Skeletal muscle tissue (tissue), 3 donors: ENCODE measurements at regions not wholly inside any gene's neighbourhood (a gene's known extent, or its start where the extent isn't known, plus 50 kb on each side); places are given as distances from the start of the nearest gene placed in this dataset.

ENCODE experiments used
- H3K27ac ChIP-seq: one replicate; pipeline ENCODE4 v1.7.0; 2013; ENCODE audit warnings: mild to moderate bottlenecking, low read depth, low read length, inconsistent platforms
- H3K27me3 ChIP-seq, 3 donors: one replicate each; pipeline ENCODE4 v1.7.0; 2013; ENCODE audit warnings: low read length in 3 of 3; ENCODE audit not compliant: control insufficient read depth in 3 of 3, insufficient read depth in 3 of 3
- H3K36me3 ChIP-seq, 3 donors: one replicate each; pipeline ENCODE4 v1.7.0; 2013; ENCODE audit warnings: low read length in 3 of 3; ENCODE audit not compliant: control insufficient read depth in 3 of 3, insufficient read depth in 3 of 3
- H3K4me1 ChIP-seq, 3 donors: one replicate each; pipeline ENCODE4 v1.7.0; 2013; ENCODE audit warnings: low read length in 3 of 3, mild to moderate bottlenecking in 3 of 3; ENCODE audit not compliant: control insufficient read depth in 3 of 3, insufficient read depth in 3 of 3
- H3K4me3 ChIP-seq, 3 donors: one replicate each; pipeline ENCODE4 v1.7.0; 2013; ENCODE audit warnings: low read length in 3 of 3
- H3K9ac ChIP-seq, 3 donors: one replicate each; pipeline ENCODE4 v1.7.0; 2013; ENCODE audit warnings: low read length in 3 of 3, mild to moderate bottlenecking in 3 of 3, moderate library complexity in 2 of 3, low read depth in 1 of 3
- H3K9me3 ChIP-seq, 3 donors: one replicate each; pipeline ENCODE4 v1.7.0; 2013; ENCODE audit warnings: low read length in 3 of 3; ENCODE audit not compliant: control insufficient read depth in 3 of 3
- donor health status: Osteomylitis.

DNA sequence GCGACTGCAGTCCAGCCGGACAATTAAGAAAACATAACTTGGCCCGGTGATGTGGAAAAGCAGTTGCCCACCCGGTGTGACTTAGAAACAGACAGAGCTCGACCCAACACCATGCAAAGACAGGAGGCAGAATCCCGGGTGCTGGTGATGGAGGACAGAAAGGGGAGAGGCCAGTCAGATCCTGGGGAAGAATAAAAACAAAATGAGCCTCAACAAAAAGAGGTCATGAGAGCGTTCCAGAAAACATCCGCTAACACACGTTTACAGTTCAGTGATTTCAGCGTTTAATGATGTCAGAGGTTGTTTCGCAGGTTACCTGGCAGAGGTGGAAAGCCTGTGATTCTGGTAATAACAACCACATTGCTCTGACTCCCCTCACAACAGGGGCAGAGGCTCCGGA, 111.9 kb downstream of the OSR1 start:
- Histone ChIP-seq H3K27me3 (no peaks in the 10 kb centered on the region), H3K9ac (no peak overlapping the region), H3K4me3 (no peak overlapping the region), H3K4me1 (no peaks in the 10 kb centered on the region), H3K36me3 (no peaks in the 10 kb centered on the region), H3K27ac (no peak overlapping the region), H3K9me3 (no peaks in the 10 kb centered on the region)

DNA sequence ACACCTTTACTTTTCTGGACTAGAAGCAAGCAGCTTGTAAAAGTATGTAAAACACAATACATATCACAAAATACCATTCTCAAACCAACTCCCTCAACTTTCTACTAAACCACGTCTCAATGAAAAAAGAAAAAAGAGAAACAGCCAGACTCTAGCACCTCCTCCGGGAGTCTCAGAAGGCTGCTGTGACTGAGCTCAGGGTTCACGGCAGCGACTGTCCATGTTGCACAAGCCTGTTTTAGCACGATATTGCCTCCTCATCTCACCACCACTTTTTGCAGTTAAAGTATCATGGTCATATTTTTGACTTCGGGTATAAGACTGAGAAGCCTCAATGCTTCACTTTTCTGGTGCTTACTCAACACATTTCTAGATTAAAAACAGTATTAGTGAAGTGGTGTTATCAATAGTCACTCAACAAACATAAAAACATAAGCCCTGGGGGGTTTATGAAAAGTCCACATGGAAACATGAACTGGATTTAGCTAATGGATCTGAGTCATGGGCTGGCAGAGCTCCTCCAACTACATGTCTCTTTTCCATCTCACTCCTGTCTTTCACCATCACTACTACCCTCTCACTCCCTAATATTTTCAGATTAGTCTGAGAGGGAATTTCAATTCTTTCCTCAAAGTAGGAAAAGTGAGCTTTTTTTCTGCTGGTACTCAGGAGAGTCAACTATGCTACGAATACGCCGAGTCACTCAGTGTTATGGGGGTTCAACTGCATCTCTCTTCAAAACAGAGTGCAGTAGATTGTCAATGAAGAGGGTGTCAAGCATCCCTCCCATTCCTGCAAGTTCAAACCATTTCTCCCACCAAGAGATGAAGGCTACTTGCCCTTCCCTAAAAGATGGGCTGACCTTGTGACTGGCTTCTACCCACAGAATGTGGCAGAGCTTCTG, 113.7 kb downstream of the OSR1 start:
- no peaks in the 10 kb centered on the region for H3K4me1 ChIP-seq
- no peak overlapping the region for H3K4me3 ChIP-seq
- no peaks in the 10 kb centered on the region for H3K9me3 ChIP-seq
- H3K36me3 ChIP-seq = no peaks in the 10 kb centered on the region
- H3K27me3 ChIP-seq = no peaks in the 10 kb centered on the region
- no peak overlapping the region for H3K27ac ChIP-seq
- H3K9ac ChIP-seq = no peak overlapping the region

GRCh38 chr2:19238440-19239060, 119.9 kb downstream of the OSR1 start:
- no peaks in the 10 kb centered on the region for H3K36me3 ChIP-seq
- H3K4me1 ChIP-seq = no peaks in the 10 kb centered on the region
- H3K9me3 ChIP-seq = no peaks in the 10 kb centered on the region
- no peaks in the 10 kb centered on the region for H3K27me3 ChIP-seq
- H3K27ac ChIP-seq = no peak overlapping the region
- H3K9ac ChIP-seq = no peak overlapping the region
- no peak overlapping the region for H3K4me3 ChIP-seq

DNA sequence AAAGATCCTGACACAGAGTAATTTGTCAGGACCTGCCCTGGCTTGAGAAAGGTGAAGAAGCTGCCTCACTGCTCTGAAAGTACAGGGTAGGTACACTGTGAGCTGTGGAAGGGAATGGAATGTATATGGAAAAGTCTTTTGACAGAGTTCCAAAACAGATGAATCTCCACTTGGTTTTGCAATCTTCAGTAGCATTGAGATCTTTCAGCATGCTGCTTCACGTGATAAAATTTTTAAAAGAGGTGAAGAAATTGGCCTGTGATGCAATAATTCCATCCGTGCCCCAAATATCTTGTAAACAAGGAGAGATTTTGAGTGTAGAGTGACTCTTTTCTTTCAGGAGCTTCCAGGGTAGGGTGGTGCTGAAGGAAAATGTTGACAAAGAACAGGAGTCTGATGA, 123.1 kb downstream of the OSR1 start:
- Histone ChIP-seq H3K36me3 (no peaks in the 10 kb centered on the region), H3K27me3 (no peaks in the 10 kb centered on the region), H3K9me3 (no peaks in the 10 kb centered on the region)

DNA sequence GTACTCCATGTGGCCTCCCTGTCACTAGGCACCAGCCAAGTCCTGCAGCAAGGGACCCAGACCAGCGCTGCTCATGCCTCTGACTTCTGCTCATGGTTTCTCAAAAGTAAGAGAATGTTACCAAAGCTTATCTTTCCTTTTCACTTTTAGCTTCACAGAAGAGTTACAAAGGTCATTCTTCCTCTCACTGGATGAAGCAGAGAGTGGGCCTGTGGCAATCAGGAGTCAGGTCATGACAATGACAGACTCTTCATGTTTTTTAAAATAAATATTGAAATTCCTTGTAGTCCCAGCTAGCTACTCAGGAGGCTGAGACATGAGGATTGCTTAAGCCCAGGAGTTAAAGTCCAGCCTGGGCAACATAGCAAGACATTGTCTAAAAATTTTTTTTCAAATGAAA, 126.1 kb downstream of the OSR1 start:
- Histone ChIP-seq H3K4me3 (no peak overlapping the region), H3K4me1 (peaks cover 0 to 5% (median 0%) of the 10 kb centered on the region in 3 donors), H3K9ac (no peak overlapping the region), H3K9me3 (no peaks in the 10 kb centered on the region), H3K36me3 (no peaks in the 10 kb centered on the region), H3K27me3 (no peaks in the 10 kb centered on the region), H3K27ac (no peak overlapping the region)

More for the DNA sequence above, 123.1 kb downstream of the OSR1 start:
- Histone ChIP-seq H3K4me1 (no peaks in the 10 kb centered on the region), H3K4me3 (no peak overlapping the region), H3K27ac (no peak overlapping the region), H3K9ac (no peak overlapping the region)

DNA sequence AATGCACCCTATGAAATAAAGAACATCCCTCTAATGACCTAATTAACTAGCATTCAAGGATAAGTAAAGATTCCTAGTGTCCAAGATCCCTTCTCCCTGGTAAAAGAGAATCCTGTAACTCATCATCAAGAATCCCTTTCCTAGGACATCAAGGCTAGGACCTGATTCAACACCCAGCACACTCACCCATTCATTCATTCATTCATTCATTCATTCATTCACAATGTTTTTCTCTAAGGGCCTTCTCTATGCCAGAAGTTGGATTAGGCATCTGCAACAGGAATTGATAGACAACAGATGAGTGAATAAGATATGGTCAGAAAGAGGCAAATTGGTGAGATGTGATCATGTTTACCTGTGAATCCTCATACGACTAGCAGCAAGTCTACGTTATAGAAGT, 126.8 kb downstream of the OSR1 start:
- Histone ChIP-seq H3K9me3 (no peaks in the 10 kb centered on the region), H3K4me3 (no peak overlapping the region)

DNA sequence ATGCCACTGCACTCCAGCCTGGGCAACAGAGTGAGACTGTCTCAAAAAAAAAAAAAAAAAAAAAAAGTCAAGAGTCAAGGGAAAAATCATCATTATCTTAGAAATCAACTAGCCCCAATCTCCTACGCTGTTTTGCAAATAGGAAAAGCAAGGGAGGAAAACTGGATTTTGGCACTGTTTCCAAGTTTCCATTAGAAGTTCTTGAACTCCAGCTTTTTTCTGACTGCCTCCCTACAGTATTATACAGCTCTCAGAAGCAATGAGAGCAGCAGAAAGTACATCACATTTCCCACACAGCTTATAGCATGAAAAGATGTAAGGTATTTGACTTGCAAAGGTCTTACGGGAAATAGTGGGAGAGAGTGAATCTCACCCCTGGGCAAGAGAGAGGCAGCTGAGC, 127.8 kb downstream of the OSR1 start:
- Histone ChIP-seq H3K4me3 (no peak overlapping the region), H3K27me3 (no peaks in the 10 kb centered on the region)

More for the DNA sequence above, 126.8 kb downstream of the OSR1 start:
- Histone ChIP-seq H3K4me1 (peaks cover 0 to 5% (median 0%) of the 10 kb centered on the region in 3 donors), H3K9ac (no peak overlapping the region), H3K36me3 (no peaks in the 10 kb centered on the region), H3K27ac (no peak overlapping the region), H3K27me3 (no peaks in the 10 kb centered on the region)

GRCh38 chr2:19228715-19229114, 129.7 kb downstream of the OSR1 start:
- no peak overlapping the region for H3K4me3 ChIP-seq
- H3K4me1 ChIP-seq = peaks cover 0 to 5% (median 0%) of the 10 kb centered on the region in 3 donors
- no peaks in the 10 kb centered on the region for H3K9me3 ChIP-seq
- no peaks in the 10 kb centered on the region for H3K36me3 ChIP-seq
- H3K9ac ChIP-seq = no peak overlapping the region
- no peaks in the 10 kb centered on the region for H3K27me3 ChIP-seq
- H3K27ac ChIP-seq = no peak overlapping the region

More for the DNA sequence above, 127.8 kb downstream of the OSR1 start:
- Histone ChIP-seq H3K4me1 (peaks cover 0 to 5% (median 0%) of the 10 kb centered on the region in 3 donors), H3K36me3 (no peaks in the 10 kb centered on the region), H3K9ac (no peak overlapping the region), H3K27ac (no peak overlapping the region), H3K9me3 (no peaks in the 10 kb centered on the region)

DNA sequence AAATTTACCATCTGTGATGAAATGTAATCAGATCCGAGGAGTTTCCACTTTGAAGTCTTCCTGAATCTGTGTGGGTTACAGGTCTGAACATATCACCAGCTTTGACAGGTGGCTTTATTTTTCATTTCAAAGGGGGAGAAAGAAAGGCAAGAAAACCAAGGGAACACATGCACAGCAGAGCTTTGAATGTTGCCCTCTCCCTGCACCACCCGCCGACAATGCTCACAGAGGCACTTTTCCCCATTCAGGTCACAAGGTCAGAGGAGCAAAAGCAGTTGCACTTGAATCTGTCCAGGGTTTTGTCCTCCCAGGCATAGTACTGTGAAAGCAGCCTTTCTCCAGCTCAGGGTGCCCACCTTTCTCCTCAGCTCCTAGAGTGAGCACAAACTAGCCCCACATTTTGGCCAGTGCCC, 130.2 kb downstream of the OSR1 start:
- no peaks in the 10 kb centered on the region for H3K27me3 ChIP-seq
- no peaks in the 10 kb centered on the region for H3K36me3 ChIP-seq
- H3K9ac ChIP-seq = no peak overlapping the region
- H3K9me3 ChIP-seq = no peaks in the 10 kb centered on the region
- no peak overlapping the region for H3K4me3 ChIP-seq
- H3K27ac ChIP-seq = no peak overlapping the region
- peaks cover 0 to 5% (median 0%) of the 10 kb centered on the region in 3 donors for H3K4me1 ChIP-seq

GRCh38 chr2:19226871-19227270, 131.6 kb downstream of the OSR1 start:
- H3K9me3 ChIP-seq = no peaks in the 10 kb centered on the region
- H3K4me3 ChIP-seq = no peak overlapping the region
- no peak overlapping the region for H3K27ac ChIP-seq
- no peaks in the 10 kb centered on the region for H3K36me3 ChIP-seq
- H3K4me1 ChIP-seq = peaks cover 0 to 5% (median 0%) of the 10 kb centered on the region in 3 donors
- no peaks in the 10 kb centered on the region for H3K27me3 ChIP-seq
- H3K9ac ChIP-seq = no peak overlapping the region
